ENCODE measurements at regions not wholly inside any gene's neighbourhood (a gene's known extent, or its start where the extent isn't known, plus 50 kb on each side); places are given as distances from the start of the nearest gene placed in this dataset.

- DNase-seq: no peak
These were observed 187.6 kb upstream of the CXXC4 start for GRCh38 chr4:104682311-104682710.

- no peak for DNase-seq
These were observed 199.0 kb upstream of the CXXC4 start for GRCh38 chr4:104693601-104694201.

- no peak for DNase-seq
These were observed 221.9 kb upstream of the CXXC4 start for GRCh38 chr4:104716584-104716983.

GRCh38 chr4:104719539-104720230, 225.0 kb upstream of the CXXC4 start:
- DNase-seq: no peak

- DNase-seq: no peak
These were observed 227.8 kb upstream of the CXXC4 start for GRCh38 chr4:104722467-104722866.

- no peak for DNase-seq
These were observed 231.3 kb upstream of the CXXC4 start for GRCh38 chr4:104726002-104726401.

- no peak for DNase-seq
These were observed 232.9 kb upstream of the CXXC4 start for GRCh38 chr4:104727643-104728042.

GRCh38 chr4:104728380-104729122, 233.9 kb upstream of the CXXC4 start:
- no peak for DNase-seq

GRCh38 chr4:104732766-104733165, 238.1 kb upstream of the CXXC4 start:
- DNase-seq: no peak

- DNase-seq: no peak
These were observed 240.5 kb upstream of the CXXC4 start for GRCh38 chr4:104735174-104735573.

GRCh38 chr4:104740161-104740560, 245.5 kb upstream of the CXXC4 start:
- no peak for DNase-seq

- DNase-seq: no peak
These were observed 248.5 kb upstream of the CXXC4 start for GRCh38 chr4:104743215-104743653.

GRCh38 chr4:104747635-104748034, 252.9 kb upstream of the CXXC4 start:
- no peak for DNase-seq

- DNase-seq: no peak
These were observed 254.4 kb upstream of the CXXC4 start for GRCh38 chr4:104749062-104749461.

GRCh38 chr4:104750008-104750407, 255.3 kb upstream of the CXXC4 start:
- no peak for DNase-seq

- no peak for DNase-seq
These were observed 256.8 kb upstream of the CXXC4 start for GRCh38 chr4:104751468-104751867.

GRCh38 chr4:104752337-104752736, 257.6 kb upstream of the CXXC4 start:
- DNase-seq: no peak

GRCh38 chr4:104756837-104757236, 262.1 kb upstream of the CXXC4 start:
- DNase-seq: no peak

- no peak for DNase-seq
These were observed 263.9 kb upstream of the CXXC4 start for GRCh38 chr4:104758574-104758973.

- no peak for DNase-seq
These were observed 269.0 kb upstream of the CXXC4 start for GRCh38 chr4:104763554-104764222.

GRCh38 chr4:104766676-104767075, 272.0 kb upstream of the CXXC4 start:
- DNase-seq: no peak

GRCh38 chr4:104772849-104773248, 278.2 kb upstream of the CXXC4 start:
- no peak for DNase-seq

- no peak for DNase-seq
These were observed 300.7 kb upstream of the CXXC4 start for GRCh38 chr4:104795264-104795939.

All from activated naive CD4-positive, alpha-beta T cell treated with anti-CD3 and anti-CD28 coated beads, Interleukin-2, amount 50 U/mL, for 16 hours (primary cell).